Esophagus muscularis mucosa (tissue), 4 donors: ENCODE measurements at regions not wholly inside any gene's neighbourhood (a gene's known extent, or its start where the extent isn't known, plus 50 kb on each side); places are given as distances from the start of the nearest gene placed in this dataset.

Experiments used
- CTCF ChIP-seq, 3 experiments: fragments of 200-600 bp in 2 of 3; fragments of 450-650 bp in 1 of 3; sonication (generic) in 2 of 3; IDR thresholded peaks; one replicate each; pipeline ENCODE4 v1.5.1; 2017 to 2019; ENCODE audit warnings: antibody characterized with exemption in 3 of 3, mild to moderate bottlenecking in 2 of 3, moderate library complexity in 1 of 3
- EP300 ChIP-seq: sonication (generic); formaldehyde crosslinking; IDR thresholded peaks from one replicate; pipeline ENCODE4 v1.6.1; 2017; ENCODE audit warnings: antibody characterized with exemption
- POLR2A ChIP-seq: fragments of 450-650 bp; IDR thresholded peaks from one replicate; pipeline ENCODE4 v1.6.1; 2017; ENCODE audit warnings: antibody characterized with exemption, moderate library complexity, mild to moderate bottlenecking, low read depth

GRCh38 chr6:168192901-168193815 is 114.1 kb upstream of the FRMD1 start:
- TF ChIP-seq CTCF (IDR thresholded peaks at IDR 0.05) (no peak), POLR2A (no peak), EP300 (no peak)
